Left lung (tissue), 4 donors: ENCODE measurements at regions not wholly inside any gene's neighbourhood (a gene's known extent, or its start where the extent isn't known, plus 50 kb on each side); places are given as distances from the start of the nearest gene placed in this dataset.

Experiments
- ATAC-seq: fragments of 200-7000 bp; cut with Tn5 transposase; one replicate; pipeline ENCODE4 v1.9.1; 2020; ENCODE audit warnings: moderate library complexity
- DNase-seq, 4 donors: peaks; one replicate each; pipeline ENCODE4 v3.0.0-alpha.2; 2013 to 2020
- H3K27ac ChIP-seq, 2 donors: fragments of 200-600 bp; sonication (generic) in 1 of 2; one replicate each; pipeline versions ENCODE4 v1.5.0 to v1.8.0; 2020 to 2021
- H3K27me3 ChIP-seq, 2 donors: fragments of 200-600 bp; sonication (generic) in 1 of 2; one replicate each; pipeline versions ENCODE4 v1.5.0 to v1.8.0; 2020 to 2021
- H3K36me3 ChIP-seq, 2 donors: fragments of 200-600 bp; sonication (generic) in 1 of 2; one replicate each; pipeline versions ENCODE4 v1.5.0 to v1.8.0; 2020 to 2021
- H3K4me1 ChIP-seq, 2 donors: fragments of 200-600 bp; one replicate each; pipeline ENCODE4 v1.8.0; 2021
- H3K4me3 ChIP-seq, 2 donors: fragments of 200-600 bp; sonication (generic) in 1 of 2; one replicate each; pipeline versions ENCODE4 v1.5.0 to v1.8.0; 2020 to 2021; ENCODE audit warnings: mild to moderate bottlenecking in 1 of 2
- H3K9me3 ChIP-seq, 2 donors: fragments of 200-600 bp; sonication (generic) in 1 of 2; one replicate each; pipeline versions ENCODE4 v1.5.0 to v1.8.0; 2020 to 2021
- CTCF ChIP-seq, 2 donors: fragments of 200-600 bp; sonication (generic) in 1 of 2; IDR thresholded peaks; one replicate each; pipeline versions ENCODE4 v1.5.0 to v1.8.0; 2021; ENCODE audit warnings: antibody characterized with exemption in 2 of 2
- intact Hi-C, 2 donors: fragments of 100-400 bp; cut with DNase I; formaldehyde crosslinking; loops; one replicate each; pipeline versions ENCODE4 v1.11.2 to v1.14.2; 2022
- donor health status: DM: no; HTN: yes; CAD: no.
- donor health status: DM: no; HTN: no; CAD: no.

DNA sequence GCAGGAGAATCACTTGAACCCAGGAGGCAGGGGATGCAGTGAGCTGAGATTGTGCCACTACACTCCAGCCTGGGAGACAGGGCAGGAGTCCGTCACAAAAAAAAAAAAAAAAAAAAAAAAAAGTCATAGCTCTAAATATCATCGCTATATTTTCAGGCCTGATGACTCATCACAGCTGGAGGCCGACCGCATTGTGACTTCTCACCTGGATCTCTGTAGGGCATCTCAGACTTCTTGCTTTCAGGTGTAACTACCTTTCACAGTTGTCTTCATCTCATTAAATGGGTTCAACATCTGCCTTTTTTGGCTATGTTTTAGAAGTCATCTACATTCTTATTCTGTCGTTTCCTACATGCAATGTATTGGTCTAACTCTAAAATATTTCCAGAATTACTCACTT is 353.1 kb upstream of the MON1B start:
- intact Hi-C loops, result no loop called here
- H3K4me1 ChIP-seq, result no peaks in the 10 kb centered on the region
- ATAC-seq (no peak), DNase-seq (no peak)
- H3K27ac ChIP-seq, result no peak overlapping the region
- TF ChIP-seq CTCF (IDR thresholded peaks at IDR 0.05), result no peak
- H3K36me3 ChIP-seq, result no peaks in the 10 kb centered on the region
- no peak overlapping the region for H3K4me3 ChIP-seq
- H3K27me3 ChIP-seq, result no peaks in the 10 kb centered on the region
- H3K9me3 ChIP-seq, result no peaks in the 10 kb centered on the region

DNA sequence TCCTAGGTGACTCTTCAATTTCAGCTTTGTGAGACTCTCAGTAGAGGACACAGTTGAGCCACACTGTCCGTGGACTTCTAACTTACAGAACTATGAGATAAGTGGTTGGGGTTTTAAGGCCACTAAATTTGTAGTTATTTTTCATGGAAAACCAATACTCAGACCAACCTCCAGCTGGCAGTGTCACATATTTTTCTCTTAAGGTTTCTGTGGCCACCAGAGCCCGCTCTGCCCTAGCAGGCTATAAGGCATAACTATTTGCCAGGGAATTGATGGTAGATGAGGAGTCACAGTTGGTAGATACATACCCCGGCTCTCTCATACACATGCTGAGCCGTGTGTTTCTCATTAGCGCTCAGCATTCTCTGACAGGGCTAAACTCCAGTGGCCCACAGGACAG is 336.8 kb upstream of the MON1B start:
- H3K4me3 ChIP-seq, result no peak overlapping the region
- intact Hi-C loops, result no loop called here
- H3K9me3 ChIP-seq, result no peaks in the 10 kb centered on the region
- DNase-seq, result no peak
- no peak for ATAC-seq
- no peaks in the 10 kb centered on the region for H3K4me1 ChIP-seq
- no peak overlapping the region for H3K27ac ChIP-seq
- TF ChIP-seq CTCF (IDR thresholded peaks at IDR 0.05), result no peak
- no peaks in the 10 kb centered on the region for H3K27me3 ChIP-seq
- no peaks in the 10 kb centered on the region for H3K36me3 ChIP-seq

DNA sequence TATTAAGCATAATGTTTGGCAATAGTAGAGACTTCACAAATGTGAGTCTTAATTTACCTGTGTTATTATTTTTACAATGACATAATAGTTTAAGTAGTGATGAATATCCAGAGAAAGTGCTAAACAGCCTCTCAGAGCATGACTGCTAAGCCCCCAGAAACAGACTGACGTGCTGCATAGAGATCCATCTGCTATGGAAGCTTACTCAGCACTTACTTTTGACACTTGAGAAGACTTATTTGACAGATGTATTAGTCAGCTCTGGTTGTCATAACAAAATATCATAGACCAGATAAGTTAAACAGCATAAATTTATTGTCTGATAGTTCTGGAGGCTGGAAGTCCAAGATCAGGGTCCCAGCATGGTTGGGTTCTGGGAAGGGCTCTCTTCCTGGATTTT is 334.9 kb upstream of the MON1B start:
- DNase-seq (no peak), ATAC-seq (no peak)
- H3K9me3 ChIP-seq, result no peaks in the 10 kb centered on the region
- H3K4me1 ChIP-seq, result no peaks in the 10 kb centered on the region
- H3K4me3 ChIP-seq, result no peak overlapping the region
- no peaks in the 10 kb centered on the region for H3K36me3 ChIP-seq
- H3K27me3 ChIP-seq, result no peaks in the 10 kb centered on the region
- H3K27ac ChIP-seq, result no peak overlapping the region
- intact Hi-C loops, result no loop called here
- TF ChIP-seq CTCF (IDR thresholded peaks at IDR 0.05), result no peak

DNA sequence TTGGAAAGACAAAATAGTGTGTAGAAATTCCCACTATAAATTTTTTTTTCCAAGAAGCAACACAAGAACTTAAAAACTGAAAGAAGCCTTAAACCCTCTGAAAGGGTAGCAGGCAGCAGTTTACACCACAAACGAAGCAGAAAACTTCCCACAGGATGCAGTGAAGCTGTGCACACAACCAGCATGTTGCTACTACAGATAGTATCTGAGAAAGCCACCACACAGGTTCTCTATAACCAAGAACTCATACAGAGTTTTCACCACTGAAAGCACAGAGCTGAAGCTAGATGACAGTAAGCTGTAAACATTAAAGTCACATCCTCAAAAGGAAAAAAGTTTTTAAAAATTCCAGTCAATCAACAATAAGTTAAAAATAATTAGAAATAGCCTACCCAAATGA is 333.6 kb upstream of the MON1B start:
- intact Hi-C loops, result no loop called here
- no peak for DNase-seq
- no peak for ATAC-seq
- Histone ChIP-seq H3K4me1 (no peaks in the 10 kb centered on the region), H3K27ac (no peak overlapping the region), H3K36me3 (no peaks in the 10 kb centered on the region), H3K9me3 (no peaks in the 10 kb centered on the region), H3K4me3 (no peak overlapping the region), H3K27me3 (no peaks in the 10 kb centered on the region)
- TF ChIP-seq CTCF (IDR thresholded peaks at IDR 0.05), result no peak

GRCh38 chr16:76862901-76863300 is 328.1 kb upstream of the MON1B start:
- Histone ChIP-seq H3K27me3 (no peaks in the 10 kb centered on the region), H3K4me3 (no peak overlapping the region), H3K4me1 (no peaks in the 10 kb centered on the region), H3K27ac (no peak overlapping the region), H3K36me3 (no peaks in the 10 kb centered on the region), H3K9me3 (no peaks in the 10 kb centered on the region)
- DNase-seq (no peak), ATAC-seq (no peak)
- intact Hi-C loops, result no loop called here
- no peak for TF ChIP-seq CTCF (IDR thresholded peaks at IDR 0.05)
